Endothelial cell (in vitro differentiated cells): ENCODE measurements at regions not wholly inside any gene's neighbourhood (a gene's known extent, or its start where the extent isn't known, plus 50 kb on each side); places are given as distances from the start of the nearest gene placed in this dataset.

Experiments used
- DNase-seq: peaks from one replicate; pipeline ENCODE4 v3.0.0; 2021; ENCODE audit warnings: low spot score
- H3K27ac Mint-ChIP-seq: one replicate; pipeline ENCODE4 v1.8.0; 2021; ENCODE audit warnings: mixed read lengths, inconsistent platforms; ENCODE audit not compliant: unreplicated experiment
- H3K27me3 Mint-ChIP-seq: one replicate; pipeline ENCODE4 v1.8.0; 2021; ENCODE audit warnings: mild to moderate bottlenecking, moderate library complexity, mixed read lengths, inconsistent platforms; ENCODE audit not compliant: unreplicated experiment
- H3K36me3 Mint-ChIP-seq: one replicate; pipeline ENCODE4 v1.8.0; 2021; ENCODE audit warnings: mild to moderate bottlenecking, low read depth, mixed read lengths, inconsistent platforms; ENCODE audit not compliant: unreplicated experiment
- H3K4me1 Mint-ChIP-seq: one replicate; pipeline ENCODE4 v1.8.0; 2021; ENCODE audit warnings: mild to moderate bottlenecking, mixed read lengths, inconsistent platforms; ENCODE audit not compliant: unreplicated experiment
- H3K4me3 Mint-ChIP-seq: one replicate; pipeline ENCODE4 v1.8.0; 2021; ENCODE audit warnings: mild to moderate bottlenecking, mixed read lengths, inconsistent platforms; ENCODE audit not compliant: unreplicated experiment
- H3K9me3 Mint-ChIP-seq: one replicate; pipeline ENCODE4 v1.8.0; 2021; ENCODE audit warnings: mixed read lengths, inconsistent platforms; ENCODE audit not compliant: unreplicated experiment
- TF ChIP-seq, protein P1 (sequence below): fragments of 200-600 bp; sonication (generic); IDR thresholded peaks from one replicate; pipeline ENCODE4 v1.5.0; 2021; ENCODE audit warnings: antibody characterized with exemption; ENCODE audit not compliant: unreplicated experiment

DNA sequence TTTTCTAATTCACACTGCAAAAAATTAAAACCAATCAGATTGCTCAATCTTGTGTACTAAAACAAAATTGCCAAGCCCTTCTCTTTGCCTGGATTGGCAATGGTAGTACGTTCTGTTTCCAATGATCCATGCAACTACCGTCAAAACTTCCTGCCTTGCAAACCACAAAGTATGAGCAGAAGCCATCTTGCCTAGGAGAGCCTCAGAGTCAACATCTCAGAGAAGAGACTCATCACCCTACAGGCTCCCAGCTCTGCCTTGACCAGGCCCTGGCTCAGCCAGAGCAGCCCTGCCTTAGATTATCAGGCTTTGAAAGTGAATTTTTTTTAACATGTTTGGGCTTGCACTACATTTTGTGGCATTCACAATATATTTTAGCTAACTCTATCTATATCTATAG, 574.1 kb downstream of the SATB2 start:
- no peaks in the 10 kb centered on the region for H3K9me3 Mint-ChIP-seq
- TF ChIP-seq, protein P1, sequence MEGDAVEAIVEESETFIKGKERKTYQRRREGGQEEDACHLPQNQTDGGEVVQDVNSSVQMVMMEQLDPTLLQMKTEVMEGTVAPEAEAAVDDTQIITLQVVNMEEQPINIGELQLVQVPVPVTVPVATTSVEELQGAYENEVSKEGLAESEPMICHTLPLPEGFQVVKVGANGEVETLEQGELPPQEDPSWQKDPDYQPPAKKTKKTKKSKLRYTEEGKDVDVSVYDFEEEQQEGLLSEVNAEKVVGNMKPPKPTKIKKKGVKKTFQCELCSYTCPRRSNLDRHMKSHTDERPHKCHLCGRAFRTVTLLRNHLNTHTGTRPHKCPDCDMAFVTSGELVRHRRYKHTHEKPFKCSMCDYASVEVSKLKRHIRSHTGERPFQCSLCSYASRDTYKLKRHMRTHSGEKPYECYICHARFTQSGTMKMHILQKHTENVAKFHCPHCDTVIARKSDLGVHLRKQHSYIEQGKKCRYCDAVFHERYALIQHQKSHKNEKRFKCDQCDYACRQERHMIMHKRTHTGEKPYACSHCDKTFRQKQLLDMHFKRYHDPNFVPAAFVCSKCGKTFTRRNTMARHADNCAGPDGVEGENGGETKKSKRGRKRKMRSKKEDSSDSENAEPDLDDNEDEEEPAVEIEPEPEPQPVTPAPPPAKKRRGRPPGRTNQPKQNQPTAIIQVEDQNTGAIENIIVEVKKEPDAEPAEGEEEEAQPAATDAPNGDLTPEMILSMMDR, result no peak
- no peaks in the 10 kb centered on the region for H3K4me1 Mint-ChIP-seq
- H3K4me3 Mint-ChIP-seq, result no peak overlapping the region
- H3K27ac Mint-ChIP-seq, result no peak overlapping the region
- DNase-seq, result no peak
- H3K36me3 Mint-ChIP-seq, result no peaks in the 10 kb centered on the region
- H3K27me3 Mint-ChIP-seq, result no peaks in the 10 kb centered on the region

DNA sequence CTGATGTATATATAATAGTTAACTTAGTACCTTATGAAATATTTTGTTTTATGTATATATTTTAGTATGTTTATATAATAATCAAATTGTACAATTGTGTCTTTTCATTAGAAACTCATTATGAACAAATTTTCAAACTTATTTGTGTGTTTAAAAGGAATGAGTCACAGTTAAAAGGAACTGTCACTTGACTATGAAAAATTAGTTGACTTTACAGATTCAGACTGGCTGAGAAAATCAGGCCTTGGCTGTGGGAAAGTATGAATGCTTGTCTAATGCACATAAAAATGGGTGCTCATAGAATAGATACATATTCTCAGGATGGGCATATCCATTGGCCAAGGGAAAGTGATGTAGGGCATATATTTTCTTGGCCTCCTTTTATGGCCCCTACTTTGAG, 576.8 kb downstream of the SATB2 start:
- Mint-ChIP-seq H3K4me1 (peaks cover 11% of the 10 kb centered on the region), H3K27ac (no peak overlapping the region)

DNA sequence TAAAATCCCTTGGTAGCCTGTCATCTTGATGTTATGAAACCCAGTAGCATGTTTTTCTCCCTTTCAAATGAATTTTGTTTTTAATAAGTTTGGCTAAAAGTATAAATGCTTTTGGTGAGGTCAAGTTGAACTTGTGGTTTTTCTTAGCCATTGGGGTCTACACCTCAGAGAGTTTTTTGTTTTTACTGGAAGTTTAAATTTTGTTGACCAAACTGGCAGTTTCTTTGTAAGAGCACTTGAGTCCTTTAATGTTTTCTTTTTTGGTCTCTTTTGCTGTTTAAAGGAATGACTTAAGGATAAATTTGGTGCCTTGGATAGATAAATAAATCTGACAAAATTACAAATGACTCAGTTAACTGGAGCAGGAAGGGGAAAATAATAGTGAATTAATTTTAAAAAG, 577.3 kb downstream of the SATB2 start:
- H3K9me3 Mint-ChIP-seq, result no peaks in the 10 kb centered on the region
- TF ChIP-seq, protein P1, result no peak
- H3K27ac Mint-ChIP-seq, result no peak overlapping the region
- H3K4me3 Mint-ChIP-seq, result no peak overlapping the region
- peaks cover 1% of the 10 kb centered on the region for H3K27me3 Mint-ChIP-seq
- no peak for DNase-seq
- H3K4me1 Mint-ChIP-seq, result peaks cover 17% of the 10 kb centered on the region
- no peaks in the 10 kb centered on the region for H3K36me3 Mint-ChIP-seq

More for the DNA sequence above, 576.8 kb downstream of the SATB2 start:
- TF ChIP-seq, protein P1, result no peak
- H3K36me3 Mint-ChIP-seq, result no peaks in the 10 kb centered on the region
- peaks cover 1% of the 10 kb centered on the region for H3K27me3 Mint-ChIP-seq
- no peak for DNase-seq
- H3K4me3 Mint-ChIP-seq, result no peak overlapping the region
- H3K9me3 Mint-ChIP-seq, result no peaks in the 10 kb centered on the region

DNA sequence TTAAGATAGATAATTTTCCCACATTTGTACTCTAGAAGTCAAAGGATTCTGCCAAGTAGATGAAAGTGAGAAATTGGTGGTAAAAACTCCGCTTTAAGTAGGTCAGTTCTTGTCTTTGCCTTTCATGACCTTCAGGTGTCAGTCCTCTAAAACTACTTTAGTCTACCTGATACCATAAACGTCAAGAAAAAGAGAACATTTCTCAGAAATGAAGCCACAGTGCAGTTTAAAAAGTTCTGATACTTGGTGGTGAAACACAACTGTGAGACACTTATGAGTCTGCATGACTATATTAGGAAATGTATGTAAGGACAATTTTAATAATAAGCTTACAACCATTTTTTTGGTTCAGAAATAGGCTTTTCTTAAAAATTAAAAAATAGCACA, 583.3 kb downstream of the SATB2 start:
- H3K4me1 Mint-ChIP-seq, result peaks cover 21% of the 10 kb centered on the region
- no peak overlapping the region for H3K27ac Mint-ChIP-seq
- H3K27me3 Mint-ChIP-seq, result peaks cover 1% of the 10 kb centered on the region
- TF ChIP-seq, protein P1, result no peak
- no peaks in the 10 kb centered on the region for H3K9me3 Mint-ChIP-seq
- H3K36me3 Mint-ChIP-seq, result no peaks in the 10 kb centered on the region
- H3K4me3 Mint-ChIP-seq, result no peak overlapping the region
- DNase-seq, result no peak

DNA sequence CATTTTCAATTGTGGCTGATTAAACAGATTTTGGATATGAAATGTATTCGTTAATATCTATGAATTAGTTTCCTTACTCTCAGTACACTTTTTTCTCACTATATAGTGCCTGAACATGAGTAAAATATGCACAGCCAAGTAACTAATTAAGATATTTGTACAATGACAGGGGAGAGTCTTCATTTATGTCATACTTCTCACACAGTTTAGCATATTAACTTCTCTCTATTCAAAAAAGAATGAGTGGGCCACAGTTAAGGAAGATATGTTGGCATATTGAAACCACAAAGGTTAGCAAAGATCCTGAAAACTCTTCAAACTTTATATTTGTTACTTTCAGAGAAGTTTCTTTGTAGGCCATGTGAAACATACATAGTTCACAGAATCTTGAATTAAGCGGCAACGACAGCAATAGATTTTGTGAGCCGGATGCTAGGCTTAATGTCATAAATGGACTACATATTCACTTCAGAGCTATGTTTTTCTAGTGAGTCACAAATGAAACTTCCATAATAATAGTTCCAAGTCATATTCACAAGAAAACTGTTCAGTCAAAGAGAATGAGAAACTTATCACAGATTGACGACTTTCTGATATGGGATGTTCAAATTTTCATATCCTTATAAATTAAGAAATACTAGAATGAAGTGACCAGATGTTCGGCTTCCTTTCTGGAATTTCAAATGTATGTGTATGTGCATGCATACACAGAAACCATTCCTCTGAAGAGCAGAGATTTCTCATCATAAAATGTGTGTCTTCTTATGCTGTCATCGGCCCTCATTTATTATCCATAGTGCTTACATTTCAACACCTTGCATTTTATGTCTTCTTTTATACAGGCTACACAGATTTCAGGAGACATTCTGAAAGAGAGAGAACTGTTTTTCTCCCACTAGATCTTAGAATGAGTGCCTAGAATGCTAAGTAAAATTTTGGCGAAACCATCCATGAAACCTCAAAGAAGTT, 584.0 kb downstream of the SATB2 start:
- Mint-ChIP-seq H3K9me3 (no peaks in the 10 kb centered on the region), H3K36me3 (no peaks in the 10 kb centered on the region), H3K27ac (no peak overlapping the region), H3K4me3 (no peak overlapping the region), H3K4me1 (peaks cover 21% of the 10 kb centered on the region), H3K27me3 (peaks cover 1% of the 10 kb centered on the region)
- TF ChIP-seq, protein P1, result no peak
- no peak for DNase-seq
